GM18508 (cell line): ENCODE measurements at regions not wholly inside any gene's neighbourhood (a gene's known extent, or its start where the extent isn't known, plus 50 kb on each side); places are given as distances from the start of the nearest gene placed in this dataset.
A peak's percentile ranks its signal among the peaks of the same experiment; 100 is the strongest.
"Not testable (repeated sequence)": the region's sequence is repeated elsewhere in the genome, so short reads cannot be mapped to it uniquely, and the experiment has no call there.

Experiments
- ATAC-seq: cut with Tn5 transposase; IDR thresholded peaks from one replicate; pipeline ENCODE4 v1.9.1; 2021; ENCODE audit warnings: moderate number of reproducible peaks; ENCODE audit not compliant: insufficient read depth, unreplicated experiment

DNA sequence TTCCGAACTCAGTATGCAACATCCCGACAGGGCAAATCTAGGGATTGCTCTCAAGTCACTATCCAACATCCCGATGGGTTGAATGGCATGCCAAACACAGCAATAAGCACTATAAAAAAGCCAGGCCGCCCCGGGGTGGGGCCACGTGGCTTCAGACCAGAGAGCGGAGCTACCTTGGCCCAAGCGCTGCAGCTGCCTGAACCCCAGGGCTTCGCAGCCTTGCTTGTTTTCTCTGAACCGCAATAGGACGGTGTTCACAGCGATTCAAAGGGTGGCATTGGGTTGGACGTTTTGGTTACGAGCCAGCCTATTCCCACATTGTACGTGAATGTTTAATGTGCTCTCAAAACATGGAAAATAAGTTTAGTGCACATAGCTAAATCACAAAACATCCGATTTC is 161.0 kb downstream of the SYT15 start:
- not testable (repeated sequence) for ATAC-seq

DNA sequence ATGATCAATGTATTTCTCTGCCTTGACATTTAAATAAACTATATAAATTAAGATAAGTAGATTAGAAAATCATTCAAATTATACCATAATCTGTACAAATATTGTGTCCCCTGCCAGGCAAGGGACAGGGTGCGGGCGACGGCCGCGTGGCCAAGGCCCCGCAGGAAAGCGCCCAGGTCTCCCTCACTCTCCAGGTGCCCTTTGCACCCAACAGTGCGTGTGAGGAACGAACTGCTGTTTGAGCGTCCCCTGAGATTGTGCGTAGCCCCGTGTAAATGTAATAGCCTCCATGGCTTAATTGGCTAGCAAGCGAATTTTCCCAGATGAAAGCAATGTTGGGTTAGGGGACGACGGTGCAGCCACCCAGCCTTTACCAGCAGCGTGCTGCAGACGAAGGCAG is 161.4 kb downstream of the SYT15 start:
- not testable (repeated sequence) for ATAC-seq

DNA sequence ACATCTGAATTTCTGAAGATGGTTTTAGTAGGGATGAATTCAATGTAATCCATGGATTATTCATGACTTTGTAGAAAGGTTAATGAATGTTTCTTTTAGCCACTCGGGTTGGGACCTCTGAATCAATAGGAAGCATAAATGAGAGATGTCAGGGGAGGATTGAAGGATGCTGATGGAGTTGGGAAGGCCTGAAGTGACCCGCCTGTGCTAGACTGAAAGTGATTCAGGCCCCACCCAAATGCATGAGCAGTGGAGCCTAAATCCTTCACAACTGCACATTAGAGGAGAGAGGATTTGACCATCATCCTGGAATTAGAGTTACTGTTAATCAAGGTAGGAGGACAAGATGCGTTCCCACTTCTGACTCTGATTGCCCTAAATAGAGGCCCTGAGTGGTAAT is 162.2 kb upstream of the PTPN20 start:
- ATAC-seq: not testable (repeated sequence)

DNA sequence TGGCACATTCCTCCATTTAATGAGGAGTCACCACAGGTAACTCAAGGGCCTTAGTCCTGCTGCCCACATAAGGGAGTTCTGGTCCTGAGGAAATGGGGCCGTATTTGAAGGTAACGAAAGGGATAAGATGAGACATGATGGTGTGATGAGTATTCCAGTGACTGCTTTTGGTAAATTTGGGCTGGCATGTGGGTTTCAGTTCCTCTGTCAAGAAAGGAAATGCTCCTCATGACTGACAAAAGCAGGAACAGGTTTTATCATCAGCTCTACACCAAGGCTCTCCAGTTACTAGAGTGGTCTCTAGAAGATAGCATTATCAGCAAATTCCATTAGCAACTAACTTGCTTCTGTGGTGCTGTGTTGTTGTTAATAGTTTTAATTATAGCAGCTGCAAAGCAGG is 161.8 kb upstream of the PTPN20 start:
- ATAC-seq: peak; percentile 55

DNA sequence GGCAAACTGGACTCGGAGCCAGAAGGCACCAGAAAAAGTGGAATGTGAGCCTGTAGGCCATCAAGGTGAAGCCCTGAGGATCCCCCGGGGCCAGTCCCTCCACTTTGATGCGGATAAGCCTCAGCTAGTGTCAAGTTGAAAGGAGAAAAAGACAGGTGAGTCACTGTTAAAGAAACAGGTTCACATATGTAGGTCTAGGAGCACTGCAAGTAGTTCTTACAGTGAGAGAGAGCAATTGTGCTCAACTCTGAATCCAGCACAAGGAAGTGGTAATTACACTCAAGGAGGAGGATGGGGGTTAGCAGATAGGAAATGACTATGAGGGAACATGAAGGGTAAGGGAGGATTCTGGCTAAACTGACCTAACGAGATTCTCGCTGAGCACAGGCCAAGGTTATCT is 157.5 kb upstream of the PTPN20 start:
- not testable (repeated sequence) for ATAC-seq

DNA sequence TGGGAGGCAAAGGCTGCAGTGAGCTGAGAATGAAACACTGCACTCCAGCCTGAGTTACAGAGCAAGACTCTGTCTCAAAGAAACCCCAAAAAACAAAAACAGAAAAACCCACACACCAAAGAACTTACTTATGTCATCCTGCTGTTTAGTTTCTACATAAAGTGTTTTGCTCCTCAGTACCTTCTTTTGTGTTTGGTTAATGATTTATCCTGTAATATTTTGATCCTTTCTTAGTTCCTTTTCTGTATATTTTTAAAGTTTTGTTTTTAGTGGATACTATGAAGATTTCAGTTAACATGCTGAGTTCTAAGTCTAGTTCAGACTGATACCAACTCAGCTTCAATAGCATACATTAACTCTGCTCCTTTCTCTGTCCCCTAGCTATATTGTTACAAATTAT is 149.8 kb upstream of the PTPN20 start:
- ATAC-seq: peak; percentile 86

DNA sequence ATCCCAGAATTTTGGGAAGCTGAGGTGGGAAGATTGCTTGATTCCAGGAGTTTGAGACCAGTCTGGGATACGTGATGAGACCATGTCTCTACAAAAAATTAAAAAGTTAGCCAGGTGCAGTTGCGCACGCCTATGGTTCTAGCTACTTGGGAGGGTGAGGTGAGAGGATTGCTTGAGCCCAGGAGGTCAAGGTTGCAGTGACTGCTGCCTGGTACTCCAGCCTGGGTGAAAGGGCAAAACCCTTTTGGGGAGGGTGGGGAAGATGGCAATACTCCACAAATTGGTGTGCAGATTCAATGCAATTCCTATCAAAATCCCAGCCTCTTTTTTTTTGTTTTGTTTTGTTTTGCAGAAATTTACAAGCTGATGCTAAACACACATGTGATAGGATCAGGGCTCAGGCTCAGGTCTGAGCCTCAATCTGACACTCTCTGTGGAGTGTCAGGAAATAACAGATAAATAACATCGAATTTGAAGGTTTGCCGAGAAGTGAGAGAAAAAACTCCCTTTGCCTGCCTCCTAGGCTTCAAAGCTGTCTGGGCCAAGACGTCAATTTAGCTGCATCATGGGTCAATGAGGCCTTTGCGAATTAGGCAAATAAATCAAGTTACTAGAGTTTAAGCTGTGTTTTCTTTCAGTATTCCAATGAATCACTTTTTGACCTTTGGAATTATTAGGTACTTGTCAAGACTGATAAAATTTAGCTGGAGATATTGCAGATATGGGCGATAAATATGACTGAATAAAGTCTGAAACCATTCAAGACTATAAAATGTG is 142.5 kb upstream of the PTPN20 start:
- not testable (repeated sequence) for ATAC-seq

DNA sequence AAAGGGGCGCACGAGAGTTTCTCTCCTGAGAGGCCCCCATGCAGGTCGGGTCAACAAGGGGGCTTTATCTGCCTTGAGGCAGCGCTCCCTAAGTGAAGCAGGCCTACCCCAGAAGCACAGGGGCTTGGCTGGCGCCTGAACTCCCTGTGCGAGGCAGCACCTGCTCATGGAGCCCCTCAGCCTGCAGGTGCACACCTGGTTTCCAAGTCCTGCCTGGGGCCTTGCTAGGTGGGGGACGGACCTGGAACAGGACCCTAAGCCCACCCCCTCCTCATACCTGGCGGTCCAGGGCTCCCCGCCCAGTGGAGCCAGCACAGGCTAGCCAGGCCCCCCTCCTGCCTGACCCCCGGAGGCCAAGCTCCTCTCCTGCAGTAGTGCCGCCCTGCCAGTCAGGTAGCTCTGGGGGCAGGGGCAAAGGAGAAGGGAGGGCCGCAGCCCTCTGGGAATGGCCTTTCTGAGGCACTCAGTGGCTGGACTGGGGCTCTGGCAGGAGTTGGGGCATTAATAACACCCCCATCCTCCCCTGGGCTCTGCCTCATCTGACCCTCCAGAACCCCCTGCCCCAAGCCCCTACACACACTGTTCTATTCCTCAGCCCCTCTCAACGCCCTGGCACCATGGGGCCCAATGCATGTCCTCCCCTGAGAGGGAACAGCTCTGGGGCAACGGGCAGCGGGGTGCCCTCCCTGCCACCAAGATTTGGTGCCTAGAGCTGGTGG is 137.9 kb upstream of the PTPN20 start:
- ATAC-seq: not testable (repeated sequence)

DNA sequence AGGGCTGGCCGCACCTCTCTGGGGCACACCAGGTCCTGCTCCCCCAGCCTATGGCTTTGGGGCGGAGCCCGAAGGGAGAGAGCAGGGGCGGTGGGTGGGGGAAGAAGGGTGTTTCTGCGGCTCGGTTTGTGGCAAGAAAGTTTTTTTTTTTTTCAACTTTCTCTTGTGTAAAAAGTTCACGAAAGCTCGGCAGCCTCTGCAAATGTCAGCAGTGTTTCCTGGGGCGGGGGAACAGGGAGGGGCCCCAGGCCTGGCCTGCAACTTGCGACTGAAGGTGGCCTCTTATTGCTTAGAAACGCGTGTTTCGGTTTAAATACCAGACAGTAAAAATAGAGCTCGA is 137.4 kb upstream of the PTPN20 start:
- not testable (repeated sequence) for ATAC-seq

DNA sequence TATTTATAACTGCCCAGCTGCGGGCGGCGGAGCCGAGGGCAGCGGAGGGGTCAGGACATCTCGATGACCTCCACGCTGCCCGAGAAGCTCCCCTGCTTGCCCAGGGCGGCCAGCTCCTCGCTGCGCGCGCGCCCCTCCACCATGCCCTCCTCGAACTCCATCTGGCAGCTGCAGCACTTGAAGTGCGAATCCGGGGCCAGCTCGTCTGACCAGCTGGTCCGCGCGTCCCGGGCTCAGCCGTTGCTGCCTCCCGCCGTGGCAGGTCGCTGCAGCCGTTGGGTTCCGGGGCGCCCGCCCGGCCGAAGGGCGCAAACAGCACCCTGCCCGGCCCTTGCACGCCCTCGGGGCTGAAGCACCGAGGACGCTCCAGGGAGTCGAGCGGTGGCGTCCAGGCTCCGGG is 136.9 kb upstream of the PTPN20 start:
- ATAC-seq: not testable (repeated sequence)

DNA sequence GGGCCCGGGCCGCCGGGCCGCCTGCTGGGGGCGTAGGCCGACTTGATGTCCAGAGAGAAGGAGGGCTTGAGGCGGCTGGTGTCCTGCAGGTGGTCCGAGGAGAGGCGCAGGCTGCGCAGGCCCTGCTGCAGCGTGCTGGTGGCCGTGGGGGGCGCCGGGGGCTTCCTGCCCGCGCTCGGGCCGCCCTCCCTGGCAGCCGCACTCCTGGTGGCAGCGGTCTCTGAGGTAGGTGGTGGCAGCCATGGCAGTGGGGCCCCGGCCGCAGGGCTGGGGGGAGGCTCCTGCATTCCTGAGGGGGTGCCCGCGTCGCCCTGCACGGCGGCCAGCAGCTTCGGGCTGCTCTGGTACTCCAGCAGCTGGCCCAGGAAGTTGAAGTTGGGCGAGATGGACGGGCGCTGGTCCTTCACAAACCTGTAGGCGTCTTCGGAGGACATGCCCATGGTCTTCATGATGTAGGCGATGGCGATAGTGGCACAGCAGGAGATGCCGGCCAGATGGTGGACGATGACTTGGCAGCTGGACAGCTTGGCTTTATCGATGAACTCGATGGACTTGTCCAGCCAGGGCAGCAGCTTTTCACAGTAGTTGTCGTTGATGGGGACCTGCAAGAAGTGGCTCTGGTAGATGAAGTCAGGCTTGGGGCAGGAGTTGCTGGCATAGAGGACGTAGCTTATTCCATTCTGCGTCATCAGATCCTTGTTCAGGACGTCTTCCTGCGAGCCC is 136.1 kb upstream of the PTPN20 start:
- not testable (repeated sequence) for ATAC-seq

DNA sequence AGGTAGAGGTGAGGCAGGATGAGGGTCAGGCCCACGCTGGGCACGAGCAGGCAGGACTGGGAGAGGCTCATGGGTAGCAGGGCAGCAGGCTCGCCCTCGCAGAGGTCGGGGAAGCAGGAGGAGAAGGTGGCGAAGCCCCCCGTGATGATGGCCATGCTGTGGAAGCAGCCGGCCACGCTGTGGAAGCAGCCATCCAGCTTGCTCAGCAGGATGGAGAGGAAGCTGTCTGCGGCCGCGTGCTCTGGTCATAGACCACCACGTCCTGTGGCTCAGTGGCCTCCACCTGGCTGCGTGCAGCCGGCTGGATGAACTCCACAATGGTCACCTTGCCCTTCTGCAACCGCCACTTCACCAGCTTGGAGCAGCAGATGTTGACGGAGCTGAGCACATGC is 135.6 kb upstream of the PTPN20 start:
- not testable (repeated sequence) for ATAC-seq

DNA sequence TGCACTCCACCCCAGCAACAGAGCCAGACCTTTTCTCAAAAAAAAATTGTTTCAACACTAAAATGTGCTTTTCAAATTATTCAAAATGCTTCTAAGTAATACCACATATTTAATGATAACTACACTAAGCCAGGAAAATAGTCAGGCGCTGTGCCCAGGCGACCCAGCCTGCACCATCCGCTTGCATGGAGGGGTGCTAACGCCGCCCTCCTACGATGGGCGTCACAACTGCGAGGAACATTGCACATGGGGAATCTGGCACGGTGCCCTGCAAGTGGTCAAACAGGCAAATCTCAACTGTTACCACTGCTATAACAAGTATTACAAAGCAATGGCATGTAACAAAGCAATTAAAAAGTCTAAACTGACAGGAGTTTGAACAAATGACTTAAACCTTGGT is 131.7 kb upstream of the PTPN20 start:
- not testable (repeated sequence) for ATAC-seq

DNA sequence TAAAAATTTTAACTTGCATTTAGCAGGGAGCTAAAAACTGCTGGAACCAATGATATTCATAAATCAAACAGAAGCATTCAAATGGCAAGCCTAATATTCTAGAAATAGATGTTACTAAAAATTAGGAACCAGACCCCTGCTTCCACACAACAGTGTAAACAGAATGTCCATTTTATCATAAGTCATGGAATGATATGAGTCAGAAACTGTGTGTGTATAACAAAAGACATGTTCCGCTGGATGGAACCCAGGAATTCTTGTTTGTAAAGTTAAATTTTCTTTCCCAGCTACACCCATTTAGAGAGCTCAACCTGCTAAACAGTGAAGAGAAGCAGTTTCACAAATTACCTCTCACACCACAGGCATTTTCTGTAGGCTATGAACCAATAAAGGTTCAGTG is 131.1 kb upstream of the PTPN20 start:
- not testable (repeated sequence) for ATAC-seq

DNA sequence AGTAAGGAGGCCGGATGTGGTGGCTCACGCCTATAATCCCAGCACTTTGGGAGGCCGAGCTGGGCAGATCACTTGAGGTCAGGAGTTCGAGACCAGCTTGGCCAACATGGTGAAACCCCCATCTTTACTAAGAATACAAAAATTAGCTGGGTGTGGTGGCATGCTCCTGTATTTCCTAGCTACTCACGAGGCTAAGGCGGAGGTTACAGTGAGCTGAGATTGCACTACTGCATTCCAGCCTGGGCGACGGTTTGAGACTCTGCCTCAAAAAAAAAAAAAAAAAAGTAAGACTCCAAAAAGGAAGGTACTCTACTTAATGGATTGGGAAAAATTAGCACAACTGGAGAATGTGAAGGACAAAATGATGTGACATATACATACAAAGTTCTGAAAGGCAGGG is 130.2 kb upstream of the PTPN20 start:
- ATAC-seq: not testable (repeated sequence)

DNA sequence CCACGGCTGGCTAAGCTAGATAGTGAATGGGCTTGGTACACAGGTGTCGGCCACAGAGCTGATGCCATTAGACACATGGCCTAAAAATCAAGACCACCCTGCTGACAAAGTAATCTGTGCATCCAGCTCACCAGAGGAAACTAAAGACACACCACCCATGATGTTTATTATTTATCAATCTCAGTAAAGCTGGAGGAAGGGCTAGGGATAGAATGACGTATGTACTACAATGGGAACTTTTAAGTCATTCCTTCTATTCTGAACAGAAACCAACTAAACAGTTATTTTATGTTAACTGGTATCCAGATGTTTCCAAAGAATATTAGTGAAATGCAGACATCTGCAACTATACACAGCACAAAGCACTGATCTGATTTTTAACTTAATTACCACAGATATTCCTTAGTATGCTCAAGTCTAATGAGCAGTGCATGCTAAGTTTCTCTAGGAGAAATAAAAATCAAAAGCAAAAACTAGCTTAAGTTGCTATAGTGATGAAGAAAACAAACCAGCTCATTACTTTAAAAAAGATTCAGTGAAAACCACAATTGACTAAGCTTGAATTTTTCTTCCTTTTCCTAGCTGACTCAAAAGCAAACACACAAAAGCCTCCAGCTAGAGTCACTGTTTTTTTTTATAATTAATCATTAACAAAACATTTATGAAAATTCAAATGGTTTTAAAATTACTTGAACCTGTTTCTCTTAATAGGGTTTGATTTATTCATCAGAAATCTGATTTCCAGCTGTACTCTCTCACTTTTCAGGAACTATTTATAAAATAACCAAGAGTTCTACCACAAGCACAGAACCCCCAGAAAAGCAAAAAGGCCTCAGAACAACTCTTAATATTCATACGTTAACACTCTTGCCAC is 129.0 kb upstream of the PTPN20 start:
- ATAC-seq: peak; percentile 52

DNA sequence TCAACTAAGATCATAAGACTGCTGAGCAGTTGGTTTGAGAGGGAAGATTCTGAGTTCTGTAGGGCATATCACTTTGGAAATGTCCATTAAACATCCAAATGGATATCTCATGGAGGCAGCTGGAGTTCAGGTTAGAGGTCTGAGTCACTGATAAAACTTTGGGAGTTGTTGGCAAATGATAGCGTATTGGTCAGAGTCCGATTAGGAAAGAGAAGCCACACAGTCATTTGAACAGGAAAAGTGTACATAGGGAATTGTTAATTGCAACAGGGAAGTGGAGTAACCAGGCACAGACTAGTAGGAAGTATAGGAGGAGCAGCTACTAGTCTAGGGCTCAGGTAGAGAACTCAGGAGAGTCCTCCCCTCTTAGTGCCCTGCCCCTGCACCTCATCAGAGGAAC is 126.6 kb upstream of the PTPN20 start:
- not testable (repeated sequence) for ATAC-seq

DNA sequence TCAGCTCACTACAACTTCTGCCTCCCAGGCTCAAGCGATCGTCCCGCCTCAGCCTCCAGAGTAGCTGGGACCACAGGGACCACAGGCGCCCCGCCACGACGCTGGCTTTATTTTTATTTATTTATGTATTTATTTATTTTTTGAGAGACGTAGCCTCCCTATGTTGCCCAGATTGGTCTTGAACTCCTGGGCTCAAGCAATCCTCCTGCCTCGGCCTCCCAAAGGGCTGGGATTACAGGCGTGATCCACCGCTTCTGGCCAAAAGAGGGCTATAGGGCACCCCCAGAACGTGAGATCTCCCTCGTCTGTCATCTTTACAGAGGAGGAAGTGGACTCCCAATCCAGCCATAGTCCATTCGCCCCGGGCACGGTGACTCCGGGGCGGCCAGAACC is 125.1 kb upstream of the PTPN20 start:
- not testable (repeated sequence) for ATAC-seq

DNA sequence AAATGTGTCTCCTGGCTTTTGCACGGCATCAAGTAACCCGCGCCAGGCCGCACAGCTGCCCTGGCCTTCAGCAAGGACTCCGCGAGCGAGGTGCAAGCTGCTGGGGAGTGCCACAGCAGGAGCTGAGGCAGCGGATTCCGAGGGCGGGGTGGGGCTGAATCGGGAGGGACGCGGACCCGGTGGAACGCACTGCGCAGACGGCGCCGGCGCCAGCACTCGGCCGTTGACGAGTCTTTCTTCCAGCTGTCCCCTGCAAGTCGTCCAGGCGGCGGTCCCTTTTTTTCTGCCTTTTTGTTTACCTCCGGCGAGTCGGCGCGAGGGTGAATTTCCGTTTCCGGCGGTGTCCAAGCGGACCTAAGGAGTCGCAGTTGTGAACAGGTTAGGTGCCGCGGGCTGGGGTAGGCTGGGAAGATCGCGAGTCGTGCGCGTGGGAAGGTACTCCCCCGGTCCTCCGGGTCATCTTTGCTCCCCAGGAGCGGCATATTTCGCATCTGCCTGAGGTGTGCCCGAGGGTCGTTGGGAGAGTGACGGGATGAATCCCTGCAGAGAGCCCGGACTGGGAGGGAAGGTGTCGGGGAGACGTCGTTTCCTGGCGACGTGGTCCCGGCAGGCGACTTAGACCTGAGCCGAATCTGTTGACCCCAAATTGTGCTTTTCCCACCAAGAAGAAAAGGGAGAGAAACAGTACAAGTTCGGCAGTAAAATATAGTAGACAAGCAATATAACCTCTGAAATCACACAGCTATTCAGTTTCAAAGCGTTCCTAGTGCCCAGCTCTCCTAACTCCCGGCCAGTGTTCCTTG is 124.5 kb upstream of the PTPN20 start:
- not testable (repeated sequence) for ATAC-seq

DNA sequence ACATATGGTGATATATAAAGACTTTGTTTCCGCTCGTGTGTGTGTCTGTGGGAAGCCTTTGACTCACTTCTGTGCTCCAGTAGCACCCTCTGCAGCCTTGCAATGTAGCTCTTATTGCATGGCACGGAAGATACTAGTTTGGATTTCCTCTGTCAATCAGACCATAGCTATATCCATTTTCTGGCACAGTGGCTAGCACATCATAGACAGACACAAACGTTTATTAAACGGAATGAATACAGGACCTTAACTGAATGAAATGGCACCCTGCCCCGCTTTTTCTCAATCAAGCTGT is 124.0 kb upstream of the PTPN20 start:
- no peak for ATAC-seq
